ENCODE measurements at regions not wholly inside any gene's neighbourhood (a gene's known extent, or its start where the extent isn't known, plus 50 kb on each side); places are given as distances from the start of the nearest gene placed in this dataset.

- TF ChIP-seq, protein P1, sequence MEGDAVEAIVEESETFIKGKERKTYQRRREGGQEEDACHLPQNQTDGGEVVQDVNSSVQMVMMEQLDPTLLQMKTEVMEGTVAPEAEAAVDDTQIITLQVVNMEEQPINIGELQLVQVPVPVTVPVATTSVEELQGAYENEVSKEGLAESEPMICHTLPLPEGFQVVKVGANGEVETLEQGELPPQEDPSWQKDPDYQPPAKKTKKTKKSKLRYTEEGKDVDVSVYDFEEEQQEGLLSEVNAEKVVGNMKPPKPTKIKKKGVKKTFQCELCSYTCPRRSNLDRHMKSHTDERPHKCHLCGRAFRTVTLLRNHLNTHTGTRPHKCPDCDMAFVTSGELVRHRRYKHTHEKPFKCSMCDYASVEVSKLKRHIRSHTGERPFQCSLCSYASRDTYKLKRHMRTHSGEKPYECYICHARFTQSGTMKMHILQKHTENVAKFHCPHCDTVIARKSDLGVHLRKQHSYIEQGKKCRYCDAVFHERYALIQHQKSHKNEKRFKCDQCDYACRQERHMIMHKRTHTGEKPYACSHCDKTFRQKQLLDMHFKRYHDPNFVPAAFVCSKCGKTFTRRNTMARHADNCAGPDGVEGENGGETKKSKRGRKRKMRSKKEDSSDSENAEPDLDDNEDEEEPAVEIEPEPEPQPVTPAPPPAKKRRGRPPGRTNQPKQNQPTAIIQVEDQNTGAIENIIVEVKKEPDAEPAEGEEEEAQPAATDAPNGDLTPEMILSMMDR (IDR thresholded peaks at IDR 0.05), result no peak
- TF ChIP-seq ZFX (IDR thresholded peaks at IDR 0.05; ENCODE audit: borderline replicate concordance), result no peak
- no peak overlapping the region for H3K27ac ChIP-seq
Observed at GRCh38 chr4:174016251-174016650, 267.2 kb downstream of the FBXO8 start.

- TF ChIP-seq, protein P1 (IDR thresholded peaks at IDR 0.05), result no peak
- TF ChIP-seq ZFX (IDR thresholded peaks at IDR 0.05; ENCODE audit: borderline replicate concordance), result no peak
- no peak overlapping the region for H3K27ac ChIP-seq
Observed at GRCh38 chr4:174012886-174013259, 270.6 kb downstream of the FBXO8 start.

DNA sequence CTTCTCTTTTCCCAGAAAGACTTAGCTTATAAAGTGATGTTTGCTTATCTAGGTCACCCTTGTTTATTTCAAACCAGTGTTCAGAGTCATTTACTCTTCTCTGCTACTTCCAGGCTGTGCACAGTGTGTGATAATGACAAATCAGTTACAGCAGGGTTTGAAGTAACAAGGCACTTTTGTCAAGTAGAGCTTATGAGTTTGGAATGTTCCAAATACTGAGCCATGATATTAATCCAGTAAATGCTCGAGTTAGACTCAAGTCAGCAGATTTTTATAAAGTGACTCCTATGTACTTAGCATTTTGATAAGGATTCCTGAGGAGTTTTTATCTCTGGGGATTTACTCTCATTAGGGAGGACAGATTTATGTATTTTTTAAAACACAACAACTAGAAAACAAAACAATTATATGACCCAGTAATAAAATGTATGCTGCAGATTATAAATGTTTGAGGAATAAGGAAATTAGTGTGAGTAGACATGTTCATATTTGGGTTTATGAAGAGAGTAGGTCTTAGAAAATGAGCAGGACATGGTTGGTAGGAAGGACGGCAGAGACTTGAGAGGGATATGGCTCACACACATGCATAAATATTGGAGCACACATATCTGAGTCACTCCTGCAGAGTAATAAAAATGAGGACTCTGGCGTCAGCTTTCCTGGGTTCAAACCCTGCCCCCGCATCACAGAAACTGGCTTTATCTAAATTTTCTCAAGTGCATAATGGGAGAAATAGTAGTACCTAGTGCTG, 271.2 kb downstream of the FBXO8 start:
- H3K27ac ChIP-seq, result no peak overlapping the region
- TF ChIP-seq, protein P1 (IDR thresholded peaks at IDR 0.05), result no peak

GRCh38 chr4:174010547-174010946, 272.9 kb downstream of the FBXO8 start:
- TF ChIP-seq, protein P1 (IDR thresholded peaks at IDR 0.05), result no peak
- no peak for TF ChIP-seq ZFX (IDR thresholded peaks at IDR 0.05; ENCODE audit: borderline replicate concordance)
- H3K27ac ChIP-seq, result no peak overlapping the region

DNA sequence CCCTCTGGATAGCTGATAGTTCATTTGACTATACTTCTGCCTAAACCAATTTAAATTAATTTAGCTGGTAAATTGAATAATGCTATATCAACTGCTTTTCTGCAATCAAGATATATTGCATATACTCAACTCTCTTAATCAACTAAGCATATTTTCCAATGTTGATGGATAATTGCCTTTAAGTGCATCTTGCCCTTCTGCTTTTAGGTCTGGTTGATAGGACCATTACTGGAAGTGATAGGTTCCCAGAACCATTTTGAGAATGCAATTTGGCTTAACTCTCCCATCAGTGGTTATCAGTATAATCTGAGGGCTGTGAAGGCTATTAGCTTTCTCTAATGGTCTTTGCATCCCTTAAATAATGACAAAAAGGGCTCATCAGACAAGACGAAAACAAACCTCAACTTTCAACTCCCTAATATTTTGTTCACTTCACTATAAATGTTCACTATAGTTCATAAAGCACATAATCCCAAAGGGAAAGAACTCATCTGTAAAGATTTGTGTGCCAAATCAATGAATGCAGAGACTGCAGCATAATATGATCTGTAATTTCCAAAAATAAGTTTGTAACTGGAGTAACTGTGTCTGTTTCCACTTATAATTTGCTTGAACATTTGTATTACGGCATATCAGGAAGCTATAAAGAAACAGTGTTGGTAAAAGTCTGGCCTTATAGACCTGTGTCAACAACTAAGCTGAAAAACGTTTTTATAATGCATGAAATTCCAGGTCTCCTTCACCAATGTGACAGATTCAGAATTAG, 273.6 kb downstream of the FBXO8 start:
- H3K27ac ChIP-seq, result no peak overlapping the region
- TF ChIP-seq, protein P1 (IDR thresholded peaks at IDR 0.05), result no peak
- no peak for TF ChIP-seq ZFX (IDR thresholded peaks at IDR 0.05; ENCODE audit: borderline replicate concordance)

- TF ChIP-seq, protein P1 (IDR thresholded peaks at IDR 0.05), result no peak
- no peak for TF ChIP-seq ZFX (IDR thresholded peaks at IDR 0.05; ENCODE audit: borderline replicate concordance)
- H3K27ac ChIP-seq, result no peak overlapping the region
Observed at GRCh38 chr4:174005422-174005821, 278.0 kb downstream of the FBXO8 start.

Data from 22Rv1 (cell line).